Mesendoderm (in vitro differentiated cells): ENCODE measurements at regions not wholly inside any gene's neighbourhood (a gene's known extent, or its start where the extent isn't known, plus 50 kb on each side); places are given as distances from the start of the nearest gene placed in this dataset.

Experiments used
- DNase-seq: peaks from one replicate; pipeline ENCODE4 v3.0.0; 2013
- H2AK5ac ChIP-seq: 2 replicates; pipeline ENCODE4 v1.6.1; 2013; ENCODE audit warnings: low read length, inconsistent platforms
- H2BK120ac ChIP-seq: 2 replicates; pipeline ENCODE4 v1.6.1; 2013; ENCODE audit warnings: low read depth, mild to moderate bottlenecking, low read length, moderate library complexity, mixed read lengths
- H2BK15ac ChIP-seq: replicated peaks from 2 replicates; pipeline ENCODE4 v1.6.1; 2013; ENCODE audit warnings: low read depth, mild to moderate bottlenecking, moderate library complexity
- H2BK5ac ChIP-seq: 2 replicates; pipeline ENCODE4 v1.6.1; 2013; ENCODE audit warnings: low read length, inconsistent platforms
- H3K18ac ChIP-seq: 2 replicates; pipeline ENCODE4 v1.6.1; 2013; ENCODE audit warnings: mild to moderate bottlenecking, low read length, mixed read lengths
- H3K23ac ChIP-seq: one replicate; pipeline ENCODE4 v1.6.1; 2013; ENCODE audit warnings: low read length
- H3K27ac ChIP-seq: 2 replicates; pipeline ENCODE4 v1.5.1; 2013; ENCODE audit warnings: low read depth, mild to moderate bottlenecking, inconsistent platforms, low read length, moderate library complexity
- H3K27me3 ChIP-seq: 2 replicates; pipeline ENCODE4 v1.6.1; 2013; ENCODE audit warnings: low read length, control low read depth, mild to moderate bottlenecking, inconsistent platforms; ENCODE audit not compliant: insufficient read depth, poor library complexity
- H3K36me3 ChIP-seq: 2 replicates; pipeline ENCODE4 v1.6.1; 2013; ENCODE audit warnings: low read length, inconsistent platforms; ENCODE audit not compliant: control insufficient read depth, insufficient read depth
- H3K4ac ChIP-seq: one replicate; pipeline ENCODE4 v1.6.1; 2013; ENCODE audit warnings: low read depth, mild to moderate bottlenecking, low read length, moderate library complexity
- H3K4me1 ChIP-seq: 2 replicates; pipeline ENCODE4 v1.6.1; 2013; ENCODE audit warnings: low read depth, low read length, inconsistent platforms; ENCODE audit not compliant: control insufficient read depth
- H3K4me2 ChIP-seq: 2 replicates; pipeline ENCODE4 v1.6.1; 2013; ENCODE audit warnings: low read length
- H3K4me3 ChIP-seq: 2 replicates; pipeline ENCODE4 v1.5.1; 2013; ENCODE audit warnings: mild to moderate bottlenecking, low read length
- H3K56ac ChIP-seq: one replicate; pipeline ENCODE4 v1.6.1; 2013; ENCODE audit warnings: low read length
- H3K79me1 ChIP-seq: 2 replicates; pipeline ENCODE4 v1.6.1; 2013; ENCODE audit warnings: low read length, inconsistent platforms
- H3K79me2 ChIP-seq: 2 replicates; pipeline ENCODE4 v1.6.1; 2013; ENCODE audit warnings: mild to moderate bottlenecking, low read length; ENCODE audit not compliant: control insufficient read depth, insufficient read depth
- H3K9ac ChIP-seq: 2 replicates; pipeline ENCODE4 v1.6.1; 2013; ENCODE audit warnings: low read length, inconsistent platforms
- H4K5ac ChIP-seq: one replicate; pipeline ENCODE4 v1.6.1; 2013; ENCODE audit warnings: low read length
- H4K8ac ChIP-seq: one replicate; pipeline ENCODE4 v1.6.1; 2013; ENCODE audit warnings: low read depth, mild to moderate bottlenecking, control low read depth, low read length, moderate library complexity
- WGBS: extraction: QIAGEN DNeasy Blood & Tissue Kit; methylation state at CpG from one replicate; pipeline ENCODE4 v1.1.7; 2013; ENCODE audit warnings: low lambda C conversion rate, missing lambda C conversion rate; ENCODE audit not compliant: insufficient coverage; ENCODE audit errors: extremely low coverage; 5-methylcytosine and 5-hydroxymethylcytosine counted together

GRCh38 chr11:92688416-92688815, 281.0 kb upstream of the MTNR1B start:
- Histone ChIP-seq H3K79me1 (no peaks in the 10 kb centered on the region), H3K56ac (no peak overlapping the region), H3K18ac (no peak overlapping the region), H3K79me2 (no peaks in the 10 kb centered on the region), H2BK15ac (no peak overlapping the region), H3K27ac (no peak overlapping the region), H3K4me2 (no peak overlapping the region), H3K4me3 (no peak overlapping the region), H2BK120ac (no peak overlapping the region), H3K9ac (no peak overlapping the region), H3K36me3 (no peaks in the 10 kb centered on the region), H4K8ac (no peak overlapping the region), H4K5ac (no peak overlapping the region), H3K4me1 (no peaks in the 10 kb centered on the region), H3K4ac (no peak overlapping the region), H2BK5ac (no peak overlapping the region), H2AK5ac (no peak overlapping the region), H3K27me3 (no peaks in the 10 kb centered on the region), H3K23ac (no peak overlapping the region)
- no CpG with 5 or more reads among the region's 1 CpG for WGBS
- DNase-seq: no peak

- Histone ChIP-seq H3K4me2 (no peak overlapping the region), H2BK15ac (no peak overlapping the region), H2BK120ac (no peak overlapping the region), H3K27me3 (no peaks in the 10 kb centered on the region), H3K9ac (no peak overlapping the region), H3K27ac (no peak overlapping the region), H3K36me3 (no peaks in the 10 kb centered on the region), H3K18ac (no peak overlapping the region), H3K23ac (no peak overlapping the region), H4K8ac (no peak overlapping the region), H3K4me1 (no peaks in the 10 kb centered on the region), H3K79me2 (no peaks in the 10 kb centered on the region), H4K5ac (no peak overlapping the region), H2AK5ac (no peak overlapping the region), H3K79me1 (no peaks in the 10 kb centered on the region), H3K56ac (no peak overlapping the region), H3K4ac (no peak overlapping the region), H3K4me3 (no peak overlapping the region), H2BK5ac (no peak overlapping the region)
- DNase-seq: no peak
- no CpG with 5 or more reads among the region's 2 CpGs for WGBS
These were observed 276.5 kb upstream of the MTNR1B start for GRCh38 chr11:92692826-92693546.

- Histone ChIP-seq H2AK5ac (no peak overlapping the region), H3K4me3 (no peak overlapping the region), H4K8ac (no peak overlapping the region), H4K5ac (no peak overlapping the region), H3K4me2 (no peak overlapping the region), H3K79me1 (no peaks in the 10 kb centered on the region), H2BK15ac (no peak overlapping the region), H3K18ac (no peak overlapping the region), H3K79me2 (no peaks in the 10 kb centered on the region), H3K27ac (no peak overlapping the region), H3K36me3 (no peaks in the 10 kb centered on the region), H3K27me3 (no peaks in the 10 kb centered on the region), H3K23ac (no peak overlapping the region), H2BK120ac (no peak overlapping the region), H3K4me1 (no peaks in the 10 kb centered on the region), H3K56ac (no peak overlapping the region), H2BK5ac (no peak overlapping the region), H3K4ac (no peak overlapping the region), H3K9ac (no peak overlapping the region)
- no peak for DNase-seq
- WGBS: no CpG with 5 or more reads among the region's 1 CpG
These were observed 273.4 kb upstream of the MTNR1B start for GRCh38 chr11:92696076-92696475.

- Histone ChIP-seq H3K4me2 (no peak overlapping the region), H3K79me1 (no peaks in the 10 kb centered on the region), H3K4ac (no peak overlapping the region), H2AK5ac (no peak overlapping the region), H3K4me3 (no peak overlapping the region), H2BK120ac (no peak overlapping the region), H3K27me3 (no peaks in the 10 kb centered on the region), H3K9ac (no peak overlapping the region), H2BK5ac (no peak overlapping the region), H3K79me2 (no peaks in the 10 kb centered on the region), H4K8ac (no peak overlapping the region), H4K5ac (no peak overlapping the region), H3K56ac (no peak overlapping the region), H3K36me3 (no peaks in the 10 kb centered on the region), H2BK15ac (no peak overlapping the region), H3K27ac (no peak overlapping the region), H3K18ac (no peak overlapping the region), H3K23ac (no peak overlapping the region), H3K4me1 (no peaks in the 10 kb centered on the region)
- 100% methylated on average over 1 of the region's 11 CpGs for WGBS
- DNase-seq: no peak
These were observed 271.8 kb upstream of the MTNR1B start for GRCh38 chr11:92697461-92698312.

- H3K79me1 ChIP-seq: no peaks in the 10 kb centered on the region
- no peaks in the 10 kb centered on the region for H3K36me3 ChIP-seq
- no peak overlapping the region for H2AK5ac ChIP-seq
- H2BK120ac ChIP-seq: no peak overlapping the region
- no peak overlapping the region for H3K4me2 ChIP-seq
- H3K4me3 ChIP-seq: no peak overlapping the region
- no peak for DNase-seq
- no peak overlapping the region for H3K56ac ChIP-seq
- no peak overlapping the region for H2BK5ac ChIP-seq
- no peak overlapping the region for H4K5ac ChIP-seq
- H3K27me3 ChIP-seq: no peaks in the 10 kb centered on the region
- no peaks in the 10 kb centered on the region for H3K4me1 ChIP-seq
- no peak overlapping the region for H3K27ac ChIP-seq
- no peak overlapping the region for H2BK15ac ChIP-seq
- H3K79me2 ChIP-seq: no peaks in the 10 kb centered on the region
- H3K23ac ChIP-seq: no peak overlapping the region
- no CpG with 5 or more reads among the region's 2 CpGs for WGBS
- no peak overlapping the region for H4K8ac ChIP-seq
- no peak overlapping the region for H3K4ac ChIP-seq
- no peak overlapping the region for H3K9ac ChIP-seq
- no peak overlapping the region for H3K18ac ChIP-seq
These were observed 270.7 kb upstream of the MTNR1B start for GRCh38 chr11:92698742-92699141.
